Osteocyte (in vitro differentiated cells): ENCODE measurements at regions not wholly inside any gene's neighbourhood (a gene's known extent, or its start where the extent isn't known, plus 50 kb on each side); places are given as distances from the start of the nearest gene placed in this dataset.

Experiments
- DNase-seq: peaks from one replicate; pipeline ENCODE4 v3.0.0; 2021; ENCODE audit warnings: mixed read lengths; ENCODE audit not compliant: unreplicated experiment; ENCODE audit errors: extremely low spot score
- H3K27ac Mint-ChIP-seq: one replicate; pipeline ENCODE4 v1.8.0; 2021; ENCODE audit warnings: mild to moderate bottlenecking, mixed read lengths; ENCODE audit not compliant: unreplicated experiment
- H3K27me3 Mint-ChIP-seq: one replicate; pipeline ENCODE4 v1.8.0; 2021; ENCODE audit warnings: mixed read lengths; ENCODE audit not compliant: unreplicated experiment
- H3K36me3 Mint-ChIP-seq: one replicate; pipeline ENCODE4 v1.8.0; 2021; ENCODE audit warnings: mixed read lengths; ENCODE audit not compliant: unreplicated experiment
- H3K4me1 Mint-ChIP-seq: one replicate; pipeline ENCODE4 v1.8.0; 2021; ENCODE audit warnings: mixed read lengths; ENCODE audit not compliant: unreplicated experiment
- H3K4me3 Mint-ChIP-seq: one replicate; pipeline ENCODE4 v1.8.0; 2021; ENCODE audit warnings: mild to moderate bottlenecking, moderate library complexity, mixed read lengths; ENCODE audit not compliant: unreplicated experiment
- H3K9me3 Mint-ChIP-seq: one replicate; pipeline ENCODE4 v1.8.0; 2021; ENCODE audit warnings: mixed read lengths; ENCODE audit not compliant: unreplicated experiment
- CTCF ChIP-seq: fragments of 200-600 bp; sonication (generic); IDR thresholded peaks from 2 replicates; pipeline ENCODE4 v1.5.0; 2021; ENCODE audit warnings: antibody characterized with exemption, mild to moderate bottlenecking, moderate library complexity

DNA sequence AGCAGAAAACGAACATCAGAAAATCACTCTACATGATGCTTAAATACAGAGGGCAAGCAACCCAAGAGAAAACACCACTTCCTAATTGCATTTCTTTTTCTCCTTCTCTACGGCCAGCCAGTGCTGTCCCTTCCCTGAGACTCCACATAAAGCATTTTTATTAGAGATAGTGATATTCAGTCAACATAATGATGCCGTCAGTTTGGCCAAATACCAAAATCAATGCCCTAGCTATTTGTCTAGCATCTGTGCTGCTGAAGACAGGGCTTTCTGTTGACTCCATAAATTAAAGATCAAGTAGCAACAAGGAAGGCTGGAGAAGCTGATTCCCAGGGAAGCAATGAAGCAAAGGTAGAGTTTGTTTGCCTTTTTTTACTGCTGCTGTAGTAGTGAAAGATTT lies 1024.9 kb downstream of the REEP3 start:
- TF ChIP-seq CTCF, result no peak
- H3K27me3 Mint-ChIP-seq, result peaks cover 11% of the 10 kb centered on the region
- H3K36me3 Mint-ChIP-seq, result no peaks in the 10 kb centered on the region
- no peak overlapping the region for H3K4me3 Mint-ChIP-seq
- no peaks in the 10 kb centered on the region for H3K4me1 Mint-ChIP-seq
- H3K27ac Mint-ChIP-seq, result no peak overlapping the region
- H3K9me3 Mint-ChIP-seq, result peaks cover under 1% of the 10 kb centered on the region
- no peak for DNase-seq

- Mint-ChIP-seq H3K9me3 (peaks cover 4% of the 10 kb centered on the region), H3K36me3 (no peaks in the 10 kb centered on the region), H3K27ac (no peak overlapping the region), H3K4me1 (no peaks in the 10 kb centered on the region), H3K4me3 (no peak overlapping the region), H3K27me3 (peaks cover 20% of the 10 kb centered on the region)
- TF ChIP-seq CTCF, result no peak
- DNase-seq, result no peak
Measured at GRCh38 chr10:64547168-64547567, 1026.0 kb downstream of the REEP3 start.

GRCh38 chr10:64555666-64556065 lies 1034.5 kb downstream of the REEP3 start:
- no peak overlapping the region for H3K4me3 Mint-ChIP-seq
- TF ChIP-seq CTCF, result no peak
- no peak overlapping the region for H3K27ac Mint-ChIP-seq
- H3K9me3 Mint-ChIP-seq, result peaks cover 4% of the 10 kb centered on the region
- H3K4me1 Mint-ChIP-seq, result no peaks in the 10 kb centered on the region
- H3K36me3 Mint-ChIP-seq, result no peaks in the 10 kb centered on the region
- H3K27me3 Mint-ChIP-seq, result peaks cover 17% of the 10 kb centered on the region
- DNase-seq, result no peak

GRCh38 chr10:64558094-64558835 lies 1037.1 kb downstream of the REEP3 start:
- no peaks in the 10 kb centered on the region for H3K4me1 Mint-ChIP-seq
- no peak for DNase-seq
- H3K4me3 Mint-ChIP-seq, result no peak overlapping the region
- H3K27ac Mint-ChIP-seq, result no peak overlapping the region
- H3K36me3 Mint-ChIP-seq, result no peaks in the 10 kb centered on the region
- peaks cover 7% of the 10 kb centered on the region for H3K27me3 Mint-ChIP-seq
- peaks cover 6% of the 10 kb centered on the region for H3K9me3 Mint-ChIP-seq
- no peak for TF ChIP-seq CTCF

- Mint-ChIP-seq H3K4me3 (no peak overlapping the region), H3K9me3 (peaks cover 18% of the 10 kb centered on the region), H3K4me1 (no peaks in the 10 kb centered on the region), H3K27ac (no peak overlapping the region), H3K36me3 (no peaks in the 10 kb centered on the region), H3K27me3 (no peaks in the 10 kb centered on the region)
- no peak for DNase-seq
- TF ChIP-seq CTCF, result no peak
Measured at GRCh38 chr10:64571056-64571455, 1049.9 kb downstream of the REEP3 start.
